Activated naive CD4-positive, alpha-beta T cell treated with anti-CD3 and anti-CD28 coated beads, Interleukin-2, amount 50 U/mL, for 24 hours (primary cell): ENCODE measurements at regions not wholly inside any gene's neighbourhood (a gene's known extent, or its start where the extent isn't known, plus 50 kb on each side); places are given as distances from the start of the nearest gene placed in this dataset.

ENCODE experiments used
- H3K27ac Mint-ChIP-seq: one replicate; pipeline ENCODE4 v1.8.0; 2021; ENCODE audit warnings: mild to moderate bottlenecking, mixed read lengths
- H3K27me3 Mint-ChIP-seq: one replicate; pipeline ENCODE4 v1.8.0; 2021; ENCODE audit warnings: mixed read lengths
- H3K36me3 Mint-ChIP-seq: one replicate; pipeline ENCODE4 v1.8.0; 2021; ENCODE audit warnings: mixed read lengths
- H3K4me1 Mint-ChIP-seq: one replicate; pipeline ENCODE4 v1.8.0; 2021; ENCODE audit warnings: mixed read lengths
- H3K4me3 Mint-ChIP-seq: one replicate; pipeline ENCODE4 v1.8.0; 2021; ENCODE audit warnings: mild to moderate bottlenecking, mixed read lengths
- H3K9me3 Mint-ChIP-seq: one replicate; pipeline ENCODE4 v1.8.0; 2021; ENCODE audit warnings: mixed read lengths

GRCh38 chr1:116268211-116268610, 104.8 kb upstream of the ATP1A1 start:
- Mint-ChIP-seq H3K27me3 (no peaks in the 10 kb centered on the region), H3K4me3 (no peak overlapping the region), H3K27ac (peak overlapping the region; percentile 18), H3K4me1 (peaks cover 35% of the 10 kb centered on the region), H3K36me3 (no peaks in the 10 kb centered on the region), H3K9me3 (no peaks in the 10 kb centered on the region)

- Mint-ChIP-seq H3K9me3 (no peaks in the 10 kb centered on the region), H3K36me3 (no peaks in the 10 kb centered on the region), H3K4me1 (peaks cover 33% of the 10 kb centered on the region), H3K27me3 (no peaks in the 10 kb centered on the region), H3K4me3 (no peak overlapping the region), H3K27ac (peak overlapping the region; percentile 17)
These were observed 102.6 kb upstream of the ATP1A1 start for GRCh38 chr1:116270316-116271057.

GRCh38 chr1:116273042-116273783, 99.8 kb upstream of the ATP1A1 start:
- no peak overlapping the region for H3K4me3 Mint-ChIP-seq
- no peaks in the 10 kb centered on the region for H3K36me3 Mint-ChIP-seq
- H3K27ac Mint-ChIP-seq: no peak overlapping the region
- no peaks in the 10 kb centered on the region for H3K9me3 Mint-ChIP-seq
- H3K4me1 Mint-ChIP-seq: peaks cover 17% of the 10 kb centered on the region
- H3K27me3 Mint-ChIP-seq: no peaks in the 10 kb centered on the region

- Mint-ChIP-seq H3K9me3 (no peaks in the 10 kb centered on the region), H3K4me1 (peaks cover 9% of the 10 kb centered on the region), H3K36me3 (no peaks in the 10 kb centered on the region), H3K4me3 (no peak overlapping the region), H3K27ac (no peak overlapping the region), H3K27me3 (no peaks in the 10 kb centered on the region)
These were observed 96.5 kb upstream of the ATP1A1 start for GRCh38 chr1:116276532-116276931.

GRCh38 chr1:116277840-116278540, 95.1 kb upstream of the ATP1A1 start:
- H3K27me3 Mint-ChIP-seq: no peaks in the 10 kb centered on the region
- H3K36me3 Mint-ChIP-seq: peaks cover 2% of the 10 kb centered on the region
- peaks cover 5% of the 10 kb centered on the region for H3K9me3 Mint-ChIP-seq
- no peak overlapping the region for H3K27ac Mint-ChIP-seq
- H3K4me1 Mint-ChIP-seq: peaks cover 9% of the 10 kb centered on the region
- H3K4me3 Mint-ChIP-seq: no peak overlapping the region

GRCh38 chr1:116278541-116278866, 94.5 kb upstream of the ATP1A1 start:
- Mint-ChIP-seq H3K27ac (no peak overlapping the region), H3K36me3 (peaks cover 2% of the 10 kb centered on the region), H3K9me3 (peaks cover 5% of the 10 kb centered on the region), H3K4me1 (peaks cover 6% of the 10 kb centered on the region), H3K27me3 (no peaks in the 10 kb centered on the region), H3K4me3 (no peak overlapping the region)

GRCh38 chr1:116279715-116280114, 93.3 kb upstream of the ATP1A1 start:
- H3K9me3 Mint-ChIP-seq: peaks cover 5% of the 10 kb centered on the region
- no peaks in the 10 kb centered on the region for H3K27me3 Mint-ChIP-seq
- peaks cover 6% of the 10 kb centered on the region for H3K4me1 Mint-ChIP-seq
- H3K4me3 Mint-ChIP-seq: no peak overlapping the region
- H3K36me3 Mint-ChIP-seq: peaks cover 2% of the 10 kb centered on the region
- no peak overlapping the region for H3K27ac Mint-ChIP-seq

- Mint-ChIP-seq H3K4me3 (no peak overlapping the region), H3K9me3 (peaks cover 5% of the 10 kb centered on the region), H3K36me3 (peaks cover 2% of the 10 kb centered on the region), H3K27ac (peak overlapping the region; percentile 15), H3K27me3 (no peaks in the 10 kb centered on the region), H3K4me1 (peaks cover 24% of the 10 kb centered on the region)
These were observed 88.1 kb upstream of the ATP1A1 start for GRCh38 chr1:116284819-116285390.

GRCh38 chr1:116286541-116286971, 86.5 kb upstream of the ATP1A1 start:
- peaks cover 2% of the 10 kb centered on the region for H3K36me3 Mint-ChIP-seq
- H3K27ac Mint-ChIP-seq: no peak overlapping the region
- H3K27me3 Mint-ChIP-seq: no peaks in the 10 kb centered on the region
- peaks cover 24% of the 10 kb centered on the region for H3K4me1 Mint-ChIP-seq
- no peak overlapping the region for H3K4me3 Mint-ChIP-seq
- peaks cover 5% of the 10 kb centered on the region for H3K9me3 Mint-ChIP-seq

- Mint-ChIP-seq H3K4me1 (peaks cover 24% of the 10 kb centered on the region), H3K9me3 (no peaks in the 10 kb centered on the region), H3K27me3 (no peaks in the 10 kb centered on the region), H3K36me3 (peaks cover 2% of the 10 kb centered on the region), H3K27ac (no peak overlapping the region), H3K4me3 (no peak overlapping the region)
These were observed 85.5 kb upstream of the ATP1A1 start for GRCh38 chr1:116287341-116288200.

- Mint-ChIP-seq H3K36me3 (no peaks in the 10 kb centered on the region), H3K4me1 (peaks cover 28% of the 10 kb centered on the region), H3K27me3 (no peaks in the 10 kb centered on the region), H3K27ac (no peak overlapping the region), H3K4me3 (no peak overlapping the region), H3K9me3 (no peaks in the 10 kb centered on the region)
These were observed 84.8 kb upstream of the ATP1A1 start for GRCh38 chr1:116288201-116288598.

- no peak overlapping the region for H3K4me3 Mint-ChIP-seq
- no peaks in the 10 kb centered on the region for H3K27me3 Mint-ChIP-seq
- no peak overlapping the region for H3K27ac Mint-ChIP-seq
- H3K9me3 Mint-ChIP-seq: no peaks in the 10 kb centered on the region
- H3K4me1 Mint-ChIP-seq: peaks cover 31% of the 10 kb centered on the region
- H3K36me3 Mint-ChIP-seq: no peaks in the 10 kb centered on the region
These were observed 83.9 kb upstream of the ATP1A1 start for GRCh38 chr1:116289193-116289592.

- H3K4me1 Mint-ChIP-seq: peaks cover 31% of the 10 kb centered on the region
- no peaks in the 10 kb centered on the region for H3K36me3 Mint-ChIP-seq
- H3K27me3 Mint-ChIP-seq: no peaks in the 10 kb centered on the region
These were observed 82.8 kb upstream of the ATP1A1 start for GRCh38 chr1:116290085-116290705.

GRCh38 chr1:116291024-116291423, 82.0 kb upstream of the ATP1A1 start:
- H3K4me1 Mint-ChIP-seq: peaks cover 27% of the 10 kb centered on the region
- H3K9me3 Mint-ChIP-seq: no peaks in the 10 kb centered on the region
- no peak overlapping the region for H3K4me3 Mint-ChIP-seq
- no peaks in the 10 kb centered on the region for H3K27me3 Mint-ChIP-seq
- H3K27ac Mint-ChIP-seq: no peak overlapping the region
- H3K36me3 Mint-ChIP-seq: no peaks in the 10 kb centered on the region

More at GRCh38 chr1:116290085-116290705, 82.8 kb upstream of the ATP1A1 start:
- no peak overlapping the region for H3K27ac Mint-ChIP-seq
- H3K4me3 Mint-ChIP-seq: no peak overlapping the region
- no peaks in the 10 kb centered on the region for H3K9me3 Mint-ChIP-seq
